B cell (primary cell): ENCODE measurements at regions not wholly inside any gene's neighbourhood (a gene's known extent, or its start where the extent isn't known, plus 50 kb on each side); places are given as distances from the start of the nearest gene placed in this dataset.

Source experiments
- ATAC-seq: fragments of 200-7000 bp; cut with Tn5 transposase; one replicate; pipeline ENCODE4 v1.10.0; 2021; ENCODE audit warnings: low read depth, mild to moderate bottlenecking, moderate number of reproducible peaks, moderate library complexity
- CTCF ChIA-PET: fragments of 350-600 bp; sonication (Branson Sonifier 250); formaldehyde crosslinking; loops from one replicate; lab custom pipeline; 2021; ENCODE audit warnings: antibody characterized with exemption, inconsistent platforms; lab: Charles Lee
- POLR2A ChIA-PET: fragments of 350-600 bp; sonication (Branson Sonifier 250); formaldehyde crosslinking; loops from one replicate; lab custom pipeline; 2021; ENCODE audit warnings: antibody characterized with exemption; lab: Charles Lee
- DNase-seq: peaks from one replicate; pipeline ENCODE4 v3.0.0; 2013
- H2AFZ ChIP-seq: 2 replicates; pipeline ENCODE4 v1.6.1; 2012; ENCODE audit warnings: mild to moderate bottlenecking, low read depth, low read length; ENCODE audit not compliant: insufficient read depth, poor library complexity, severe bottlenecking
- H3K27ac ChIP-seq, 2 donors: 1 replicate in 1 of 2; 2 replicates in 1 of 2; pipeline ENCODE4 v1.5.1; 2012 to 2013; ENCODE audit warnings: low read length in 2 of 2, mild to moderate bottlenecking in 2 of 2, moderate library complexity in 1 of 2
- H3K27me3 ChIP-seq, 4 experiments: fragments of 200-600 bp in 1 of 4; sonication (generic) in 1 of 4; replicated peaks in 1 of 4; 1 replicate in 2 of 4; 2 replicates in 2 of 4; pipeline versions ENCODE4 v1.6.1 to v1.7.0; 2013 to 2016; ENCODE audit warnings: low read length in 3 of 4, mild to moderate bottlenecking in 2 of 4, mixed read lengths in 1 of 4, moderate library complexity in 1 of 4; ENCODE audit not compliant: insufficient read depth in 4 of 4, control insufficient read depth in 3 of 4; ENCODE audit errors: control extremely low read depth in 1 of 4
- H3K36me3 ChIP-seq, 2 experiments: replicated peaks in 1 of 2; 1 replicate in 1 of 2; 2 replicates in 1 of 2; pipeline versions ENCODE4 v1.6.1 to v1.7.1; 2013; ENCODE audit warnings: low read length in 1 of 2; ENCODE audit not compliant: insufficient read depth in 2 of 2, control insufficient read depth in 1 of 2; ENCODE audit errors: control extremely low read depth in 1 of 2, extremely low read depth in 1 of 2
- H3K4me1 ChIP-seq, 2 donors: fragments of 200-600 bp in 1 of 2; sonication (generic) in 1 of 2; 1 replicate in 1 of 2; 2 replicates in 1 of 2; pipeline versions ENCODE4 v1.5.1 to v1.6.1; 2013 to 2017; ENCODE audit warnings: low read length in 2 of 2; ENCODE audit not compliant: control insufficient read depth in 2 of 2, insufficient read depth in 2 of 2
- H3K4me2 ChIP-seq: replicated peaks from 2 replicates; pipeline ENCODE3; 2012; ENCODE audit warnings: mild to moderate bottlenecking, low read depth, low read length; ENCODE audit not compliant: poor library complexity, severe bottlenecking
- H3K4me3 ChIP-seq, 5 experiments: fragments of 200-600 bp in 1 of 5; sonication (generic) in 1 of 5; 1 replicate in 3 of 5; 2 replicates in 2 of 5; pipeline versions ENCODE4 v1.5.1 to v1.7.0; 2011 to 2016; ENCODE audit warnings: low read length in 4 of 5, mild to moderate bottlenecking in 4 of 5, low read depth in 2 of 5, control low read depth in 1 of 5, moderate library complexity in 1 of 5; ENCODE audit not compliant: insufficient read depth in 1 of 5; ENCODE audit errors: control extremely low read depth in 1 of 5, extremely low read depth in 1 of 5
- H3K79me2 ChIP-seq: fragments of 200-600 bp; sonication (generic); one replicate; pipeline ENCODE4 v1.6.0; 2016; ENCODE audit warnings: low read length; ENCODE audit not compliant: control insufficient read depth, insufficient read depth
- H3K9ac ChIP-seq: fragments of 200-600 bp; sonication (generic); 2 replicates; pipeline ENCODE4 v1.6.1; 2017; ENCODE audit warnings: mild to moderate bottlenecking, low read length, moderate library complexity
- H3K9me3 ChIP-seq, 3 donors: one replicate each; pipeline versions ENCODE4 v1.6.1 to v1.7.1; 2013; ENCODE audit warnings: low read length in 2 of 3; ENCODE audit not compliant: control insufficient read depth in 2 of 3, insufficient read depth in 1 of 3; ENCODE audit errors: control extremely low read depth in 1 of 3
- H4K20me1 ChIP-seq: 2 replicates; pipeline ENCODE4 v1.6.0; 2012; ENCODE audit warnings: mild to moderate bottlenecking, low read length; ENCODE audit not compliant: insufficient read depth, control insufficient read depth, poor library complexity, severe bottlenecking
- H3K27ac Mint-ChIP-seq: one replicate; pipeline ENCODE4 v1.8.0; 2021; ENCODE audit warnings: mixed read lengths
- H3K27me3 Mint-ChIP-seq: one replicate; pipeline ENCODE4 v1.8.0; 2021; ENCODE audit warnings: mixed read lengths
- H3K4me1 Mint-ChIP-seq: one replicate; pipeline ENCODE4 v1.8.0; 2021; ENCODE audit warnings: mixed read lengths
- H3K4me3 Mint-ChIP-seq: one replicate; pipeline ENCODE4 v1.8.0; 2021; ENCODE audit warnings: mixed read lengths
- H3K9me3 Mint-ChIP-seq: one replicate; pipeline ENCODE4 v1.8.0; 2022; ENCODE audit warnings: mixed read lengths; ENCODE audit not compliant: insufficient read depth
- CTCF ChIP-seq: fragments of 200-600 bp; IDR thresholded peaks from one replicate; pipeline ENCODE4 v1.8.0; 2022; ENCODE audit warnings: antibody characterized with exemption, mild to moderate bottlenecking
- EZH2 ChIP-seq: IDR thresholded peaks from 2 replicates; pipeline ENCODE4 v1.6.1; 2012; ENCODE audit warnings: borderline replicate concordance, low read depth, mild to moderate bottlenecking, moderate library complexity, low read length; ENCODE audit not compliant: insufficient read depth, poor library complexity, severe bottlenecking
- WGBS: methylation state at CpG from one replicate; pipeline ENCODE4 v1.1.5; 2013; ENCODE audit warnings: missing lambda C conversion rate; ENCODE audit not compliant: insufficient coverage; 5-methylcytosine and 5-hydroxymethylcytosine counted together
- intact Hi-C: fragments of 100-400 bp; cut with micrococcal nuclease; formaldehyde crosslinking; loops from one replicate; pipeline ENCODE4 v1.10.0; 2022

GRCh38 chr9:15096972-15097371, 186.7 kb upstream of the FREM1 start:
- Histone ChIP-seq H3K27me3 (no peaks in the 10 kb centered on the region), H3K79me2 (no peaks in the 10 kb centered on the region), H3K4me3 (no peak overlapping the region), H3K9me3 (no peaks in the 10 kb centered on the region), H4K20me1 (no peaks in the 10 kb centered on the region), H3K36me3 (no peaks in the 10 kb centered on the region), H3K9ac (no peak overlapping the region), H2AFZ (no peak overlapping the region), H3K4me1 (no peaks in the 10 kb centered on the region), H3K27ac (no peak overlapping the region), H3K4me2 (no peak overlapping the region)
- ChIA-PET CTCF (no interaction called here), POLR2A (no interaction called here)
- WGBS, result no CpG with 5 or more reads among the region's 2 CpGs
- Mint-ChIP-seq H3K27me3 (peaks cover 9% of the 10 kb centered on the region), H3K9me3 (no peaks in the 10 kb centered on the region), H3K4me1 (no peaks in the 10 kb centered on the region), H3K27ac (no peak overlapping the region), H3K4me3 (no peak overlapping the region)
- DNase-seq (no peak), ATAC-seq (no peak)
- TF ChIP-seq EZH2, result no peak
- TF ChIP-seq CTCF, result no peak
- intact Hi-C loops, result no loop called here

- no peak overlapping the region for H3K9ac ChIP-seq
- no peak overlapping the region for H3K4me2 ChIP-seq
- H3K9me3 ChIP-seq, result no peaks in the 10 kb centered on the region
- no peak overlapping the region for H2AFZ ChIP-seq
- intact Hi-C loops, result no loop called here
- DNase-seq, result no peak
- Mint-ChIP-seq H3K4me3 (no peak overlapping the region), H3K27ac (no peak overlapping the region), H3K27me3 (no peaks in the 10 kb centered on the region), H3K4me1 (no peaks in the 10 kb centered on the region), H3K9me3 (no peaks in the 10 kb centered on the region)
- no peaks in the 10 kb centered on the region for H3K4me1 ChIP-seq
- H3K4me3 ChIP-seq, result no peak overlapping the region
- no peak overlapping the region for H3K27ac ChIP-seq
- no peaks in the 10 kb centered on the region for H4K20me1 ChIP-seq
- CTCF ChIA-PET, result no interaction called here
- no peak for ATAC-seq
- no peaks in the 10 kb centered on the region for H3K27me3 ChIP-seq
- no peaks in the 10 kb centered on the region for H3K36me3 ChIP-seq
- POLR2A ChIA-PET, result no interaction called here
- no peak for TF ChIP-seq CTCF
- TF ChIP-seq EZH2, result no peak
- H3K79me2 ChIP-seq, result no peaks in the 10 kb centered on the region
- WGBS, result no CpG with 5 or more reads among the region's 3 CpGs
These were observed 176.6 kb upstream of the FREM1 start for GRCh38 chr9:15086778-15087324.
